ENCODE measurements at regions not wholly inside any gene's neighbourhood (a gene's known extent, or its start where the extent isn't known, plus 50 kb on each side); places are given as distances from the start of the nearest gene placed in this dataset.

DNA sequence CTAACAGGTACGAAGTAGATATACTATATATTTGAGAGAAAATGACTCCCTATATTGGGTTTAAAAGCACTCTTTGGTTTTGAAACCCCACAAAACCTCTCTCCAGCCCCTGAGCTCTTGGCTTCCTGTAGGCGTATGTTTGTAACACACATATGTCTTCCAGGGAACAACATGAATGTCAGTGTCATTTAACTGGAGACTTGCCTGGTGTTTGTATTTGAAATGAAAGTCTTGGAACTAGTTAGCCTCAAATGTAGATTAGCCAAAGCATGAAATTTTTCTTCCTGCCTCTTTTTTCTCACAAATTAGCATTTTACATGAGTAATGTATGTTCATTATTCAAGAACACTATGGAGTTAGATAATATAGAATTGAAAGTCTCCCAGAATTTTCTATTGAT lies 411.8 kb upstream of the ASIC2 start:
- no peak for ATAC-seq
- TF ChIP-seq ISL1 (CRISPR knock-in tag; IDR thresholded peaks at IDR 0.05) = no peak
- TF ChIP-seq ARNTL (CRISPR knock-in tag; IDR thresholded peaks at IDR 0.05; ENCODE audit: borderline replicate concordance, low read depth) = no peak
- no peak for TF ChIP-seq BACH2 (CRISPR knock-in tag; IDR thresholded peaks at IDR 0.05; ENCODE audit: borderline replicate concordance)
- no peak for TF ChIP-seq ZNF70 (CRISPR knock-in tag; IDR thresholded peaks at IDR 0.05)
- TF ChIP-seq, protein P1, sequence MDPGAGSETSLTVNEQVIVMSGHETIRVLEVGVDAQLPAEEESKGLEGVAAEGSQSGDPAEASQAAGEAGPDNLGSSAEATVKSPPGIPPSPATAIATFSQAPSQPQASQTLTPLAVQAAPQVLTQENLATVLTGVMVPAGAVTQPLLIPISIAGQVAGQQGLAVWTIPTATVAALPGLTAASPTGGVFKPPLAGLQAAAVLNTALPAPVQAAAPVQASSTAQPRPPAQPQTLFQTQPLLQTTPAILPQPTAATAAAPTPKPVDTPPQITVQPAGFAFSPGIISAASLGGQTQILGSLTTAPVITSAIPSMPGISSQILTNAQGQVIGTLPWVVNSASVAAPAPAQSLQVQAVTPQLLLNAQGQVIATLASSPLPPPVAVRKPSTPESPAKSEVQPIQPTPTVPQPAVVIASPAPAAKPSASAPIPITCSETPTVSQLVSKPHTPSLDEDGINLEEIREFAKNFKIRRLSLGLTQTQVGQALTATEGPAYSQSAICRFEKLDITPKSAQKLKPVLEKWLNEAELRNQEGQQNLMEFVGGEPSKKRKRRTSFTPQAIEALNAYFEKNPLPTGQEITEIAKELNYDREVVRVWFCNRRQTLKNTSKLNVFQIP (CRISPR knock-in tag; IDR thresholded peaks at IDR 0.05; ENCODE audit: borderline replicate concordance, low read depth) = no peak
- no peak for TF ChIP-seq ZFP30 (CRISPR knock-in tag; IDR thresholded peaks at IDR 0.05)
- TF ChIP-seq, protein P2, sequence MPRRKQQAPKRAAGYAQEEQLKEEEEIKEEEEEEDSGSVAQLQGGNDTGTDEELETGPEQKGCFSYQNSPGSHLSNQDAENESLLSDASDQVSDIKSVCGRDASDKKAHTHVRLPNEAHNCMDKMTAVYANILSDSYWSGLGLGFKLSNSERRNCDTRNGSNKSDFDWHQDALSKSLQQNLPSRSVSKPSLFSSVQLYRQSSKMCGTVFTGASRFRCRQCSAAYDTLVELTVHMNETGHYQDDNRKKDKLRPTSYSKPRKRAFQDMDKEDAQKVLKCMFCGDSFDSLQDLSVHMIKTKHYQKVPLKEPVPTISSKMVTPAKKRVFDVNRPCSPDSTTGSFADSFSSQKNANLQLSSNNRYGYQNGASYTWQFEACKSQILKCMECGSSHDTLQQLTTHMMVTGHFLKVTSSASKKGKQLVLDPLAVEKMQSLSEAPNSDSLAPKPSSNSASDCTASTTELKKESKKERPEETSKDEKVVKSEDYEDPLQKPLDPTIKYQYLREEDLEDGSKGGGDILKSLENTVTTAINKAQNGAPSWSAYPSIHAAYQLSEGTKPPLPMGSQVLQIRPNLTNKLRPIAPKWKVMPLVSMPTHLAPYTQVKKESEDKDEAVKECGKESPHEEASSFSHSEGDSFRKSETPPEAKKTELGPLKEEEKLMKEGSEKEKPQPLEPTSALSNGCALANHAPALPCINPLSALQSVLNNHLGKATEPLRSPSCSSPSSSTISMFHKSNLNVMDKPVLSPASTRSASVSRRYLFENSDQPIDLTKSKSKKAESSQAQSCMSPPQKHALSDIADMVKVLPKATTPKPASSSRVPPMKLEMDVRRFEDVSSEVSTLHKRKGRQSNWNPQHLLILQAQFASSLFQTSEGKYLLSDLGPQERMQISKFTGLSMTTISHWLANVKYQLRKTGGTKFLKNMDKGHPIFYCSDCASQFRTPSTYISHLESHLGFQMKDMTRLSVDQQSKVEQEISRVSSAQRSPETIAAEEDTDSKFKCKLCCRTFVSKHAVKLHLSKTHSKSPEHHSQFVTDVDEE (CRISPR knock-in tag; IDR thresholded peaks at IDR 0.05) = no peak
- no peak for TF ChIP-seq PPARA (CRISPR knock-in tag; IDR thresholded peaks at IDR 0.05; ENCODE audit: borderline replicate concordance)
- TF ChIP-seq, protein P3, sequence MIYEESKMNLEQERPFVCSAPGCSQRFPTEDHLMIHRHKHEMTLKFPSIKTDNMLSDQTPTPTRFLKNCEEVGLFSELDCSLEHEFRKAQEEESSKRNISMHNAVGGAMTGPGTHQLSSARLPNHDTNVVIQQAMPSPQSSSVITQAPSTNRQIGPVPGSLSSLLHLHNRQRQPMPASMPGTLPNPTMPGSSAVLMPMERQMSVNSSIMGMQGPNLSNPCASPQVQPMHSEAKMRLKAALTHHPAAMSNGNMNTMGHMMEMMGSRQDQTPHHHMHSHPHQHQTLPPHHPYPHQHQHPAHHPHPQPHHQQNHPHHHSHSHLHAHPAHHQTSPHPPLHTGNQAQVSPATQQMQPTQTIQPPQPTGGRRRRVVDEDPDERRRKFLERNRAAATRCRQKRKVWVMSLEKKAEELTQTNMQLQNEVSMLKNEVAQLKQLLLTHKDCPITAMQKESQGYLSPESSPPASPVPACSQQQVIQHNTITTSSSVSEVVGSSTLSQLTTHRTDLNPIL (CRISPR knock-in tag; IDR thresholded peaks at IDR 0.05; ENCODE audit: low read depth) = no peak
- no peak for TF ChIP-seq RARB (CRISPR knock-in tag; IDR thresholded peaks at IDR 0.05)
- TF ChIP-seq OSR1 (CRISPR knock-in tag; IDR thresholded peaks at IDR 0.05) = no peak
- TF ChIP-seq ZC3H10 (CRISPR knock-in tag; IDR thresholded peaks at IDR 0.05) = no peak
- no peak for TF ChIP-seq ZFP3 (CRISPR knock-in tag; IDR thresholded peaks at IDR 0.05)
- TF ChIP-seq, protein P4, sequence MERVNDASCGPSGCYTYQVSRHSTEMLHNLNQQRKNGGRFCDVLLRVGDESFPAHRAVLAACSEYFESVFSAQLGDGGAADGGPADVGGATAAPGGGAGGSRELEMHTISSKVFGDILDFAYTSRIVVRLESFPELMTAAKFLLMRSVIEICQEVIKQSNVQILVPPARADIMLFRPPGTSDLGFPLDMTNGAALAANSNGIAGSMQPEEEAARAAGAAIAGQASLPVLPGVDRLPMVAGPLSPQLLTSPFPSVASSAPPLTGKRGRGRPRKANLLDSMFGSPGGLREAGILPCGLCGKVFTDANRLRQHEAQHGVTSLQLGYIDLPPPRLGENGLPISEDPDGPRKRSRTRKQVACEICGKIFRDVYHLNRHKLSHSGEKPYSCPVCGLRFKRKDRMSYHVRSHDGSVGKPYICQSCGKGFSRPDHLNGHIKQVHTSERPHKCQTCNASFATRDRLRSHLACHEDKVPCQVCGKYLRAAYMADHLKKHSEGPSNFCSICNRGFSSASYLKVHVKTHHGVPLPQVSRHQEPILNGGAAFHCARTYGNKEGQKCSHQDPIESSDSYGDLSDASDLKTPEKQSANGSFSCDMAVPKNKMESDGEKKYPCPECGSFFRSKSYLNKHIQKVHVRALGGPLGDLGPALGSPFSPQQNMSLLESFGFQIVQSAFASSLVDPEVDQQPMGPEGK (CRISPR knock-in tag; IDR thresholded peaks at IDR 0.05; ENCODE audit: borderline replicate concordance) = no peak
- TF ChIP-seq ZNF8 (CRISPR knock-in tag; IDR thresholded peaks at IDR 0.05) = no peak
- TF ChIP-seq TOX (CRISPR knock-in tag; IDR thresholded peaks at IDR 0.05; ENCODE audit: borderline replicate concordance) = no peak
- no peak for TF ChIP-seq ZNF565 (CRISPR knock-in tag; conservative IDR thresholded peaks at IDR 0.05; ENCODE audit: low read depth)
- no peak for TF ChIP-seq CSDC2 (CRISPR knock-in tag; IDR thresholded peaks at IDR 0.05)

DNA sequence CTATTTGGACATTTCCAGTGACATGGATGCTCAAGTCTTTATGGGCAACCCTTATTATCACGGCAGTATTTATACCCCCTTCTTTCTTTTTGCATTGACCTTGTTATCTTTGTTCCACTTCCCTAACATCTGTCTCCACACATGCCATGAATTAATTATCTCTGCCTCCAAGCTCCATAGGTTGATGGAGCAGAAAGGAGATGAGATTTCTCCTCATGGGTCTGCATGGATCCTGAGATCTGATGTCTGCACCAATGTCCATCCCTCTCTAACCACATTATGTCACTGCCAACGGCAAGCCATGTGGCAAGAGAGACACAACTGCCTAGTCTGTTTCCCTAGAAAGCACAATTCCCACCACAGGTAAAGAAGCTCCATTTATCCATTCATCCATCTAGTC lies 416.8 kb upstream of the ASIC2 start:
- TF ChIP-seq ARNTL (CRISPR knock-in tag; IDR thresholded peaks at IDR 0.05; ENCODE audit: borderline replicate concordance, low read depth) (no peak), CSDC2 (CRISPR knock-in tag; IDR thresholded peaks at IDR 0.05) (no peak), SNAI2 (CRISPR knock-in tag; IDR thresholded peaks at IDR 0.05) (no peak), ISL1 (CRISPR knock-in tag; IDR thresholded peaks at IDR 0.05) (no peak)
- TF ChIP-seq, protein P1 (CRISPR knock-in tag; IDR thresholded peaks at IDR 0.05; ENCODE audit: borderline replicate concordance, low read depth) = no peak
- ATAC-seq = no peak

DNA sequence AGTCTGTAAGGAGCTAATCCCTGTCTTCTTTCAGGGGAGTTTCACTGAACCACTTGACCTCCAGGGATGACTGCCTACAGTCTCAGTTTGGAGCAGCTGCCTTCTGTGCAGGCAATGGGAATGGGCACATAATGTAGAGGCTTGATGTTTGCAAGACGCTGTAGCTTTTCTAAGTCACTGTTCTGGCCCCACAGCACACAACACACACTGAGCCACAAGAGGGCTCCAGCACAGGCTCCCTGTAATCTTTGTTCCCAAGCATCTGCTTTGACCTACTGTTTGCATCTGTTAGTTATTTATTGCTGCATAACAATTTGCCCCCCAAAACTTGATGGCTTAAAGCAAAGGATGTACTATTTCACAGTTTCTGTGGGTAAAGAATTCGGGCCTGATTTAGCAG lies 419.0 kb upstream of the ASIC2 start:
- TF ChIP-seq TCF4 (CRISPR knock-in tag; IDR thresholded peaks at IDR 0.05; ENCODE audit: borderline replicate concordance) = no peak
- TF ChIP-seq RARB (CRISPR knock-in tag; IDR thresholded peaks at IDR 0.05) = no peak
- TF ChIP-seq ZNF565 (CRISPR knock-in tag; conservative IDR thresholded peaks at IDR 0.05; ENCODE audit: low read depth) = no peak
- TF ChIP-seq ESRRG (CRISPR knock-in tag; IDR thresholded peaks at IDR 0.05) = no peak
- TF ChIP-seq ZFP3 (CRISPR knock-in tag; IDR thresholded peaks at IDR 0.05) = no peak
- no peak for TF ChIP-seq PPARA (CRISPR knock-in tag; IDR thresholded peaks at IDR 0.05; ENCODE audit: borderline replicate concordance)
- no peak for TF ChIP-seq ZNF70 (CRISPR knock-in tag; IDR thresholded peaks at IDR 0.05)
- TF ChIP-seq, protein P2 (CRISPR knock-in tag; IDR thresholded peaks at IDR 0.05) = no peak
- TF ChIP-seq ARNTL (CRISPR knock-in tag; IDR thresholded peaks at IDR 0.05; ENCODE audit: borderline replicate concordance, low read depth) = no peak

More for the DNA sequence above, 419.0 kb upstream of the ASIC2 start:
- no peak for ATAC-seq
